K562 (cell line): ENCODE measurements at regions not wholly inside any gene's neighbourhood (a gene's known extent, or its start where the extent isn't known, plus 50 kb on each side); places are given as distances from the start of the nearest gene placed in this dataset.

Source experiments
- ATAC-seq: fragments of 200-7000 bp; cut with Tn5 transposase; 3 replicates; pipeline ENCODE4 v1.9.1; 2020; ENCODE audit warnings: moderate library complexity
- BruUV-seq: library from RNA; stranded (reverse); fragments of 400-500 nt; replicated peaks from 2 replicates; lab custom pipeline; 2021; lab: Mats Ljungman, UMichigan
- CTCF ChIA-PET: fragments of 300-600 bp; formaldehyde crosslinking; extraction: SDS; loops from one replicate; lab custom pipeline; 2021; ENCODE audit warnings: low intra/inter-chr PET ratio; lab: Yijun Ruan, JAX
- POLR2A ChIA-PET: fragments of 300-600, 350-650 bp; sonication (Branson Sonifier 250); formaldehyde crosslinking; extraction: SDS; loops from one replicate; lab custom pipeline; 2021; ENCODE audit warnings: antibody characterized with exemption, inconsistent platforms; lab: Yijun Ruan, JAX
- DNase-seq, 4 experiments: peaks; one replicate each; pipeline versions ENCODE4 v3.0.0 to v3.0.0-alpha.2; 2011 to 2018; ENCODE audit warnings: low spot score in 3 of 4, mixed read lengths in 3 of 4; ENCODE audit errors: extremely low read depth in 1 of 4
- FAIRE-seq: peaks from 2 replicates; lab custom pipeline; 2011; peaks lifted over from hg19 to GRCh38; lab: Jason Lieb, UNC
- H2AFZ ChIP-seq: 2 replicates; pipeline ENCODE4 v1.6.0; 2011; ENCODE audit warnings: low read depth, low read length, control low read depth, inconsistent platforms
- H3K27ac ChIP-seq: fragments of 200-600 bp; 3 replicates; pipeline ENCODE4 v1.8.0; 2011; ENCODE audit warnings: low read depth, mild to moderate bottlenecking, control low read depth, inconsistent platforms, low read length, moderate library complexity, mixed read lengths; ENCODE audit errors: extremely low read depth
- H3K27me3 ChIP-seq, 2 experiments: fragments of 300-600 bp in 1 of 2; 2 replicates in 1 of 2; 3 replicates in 1 of 2; pipeline versions ENCODE4 v1.6.0 to v1.8.0; 2011; ENCODE audit warnings: inconsistent platforms in 2 of 2, low read length in 2 of 2, mild to moderate bottlenecking in 1 of 2, mixed read lengths in 1 of 2, moderate library complexity in 1 of 2; ENCODE audit not compliant: control insufficient read depth in 2 of 2, insufficient read depth in 2 of 2
- H3K36me3 ChIP-seq: fragments of 300-600 bp; 3 replicates; pipeline ENCODE4 v1.8.0; 2011; ENCODE audit warnings: mild to moderate bottlenecking, low read length, inconsistent platforms; ENCODE audit not compliant: control insufficient read depth, insufficient read depth
- H3K4me1 ChIP-seq, 2 experiments: fragments of 200-600 bp in 1 of 2; replicated peaks in 1 of 2; 2 replicates in 1 of 2; 3 replicates in 1 of 2; pipeline versions ENCODE4 v1.5.1 to v1.8.0; 2011; ENCODE audit warnings: inconsistent platforms in 2 of 2, low read length in 2 of 2, mild to moderate bottlenecking in 1 of 2, mixed read lengths in 1 of 2, moderate library complexity in 1 of 2; ENCODE audit not compliant: control insufficient read depth in 2 of 2, insufficient read depth in 2 of 2
- H3K4me2 ChIP-seq: 2 replicates; pipeline ENCODE4 v1.6.1; 2011; ENCODE audit warnings: low read length, control low read depth, inconsistent platforms, mixed read lengths; ENCODE audit not compliant: insufficient read depth
- H3K4me3 ChIP-seq: fragments of 200-600 bp; sonication (generic), shearing (Covaris generic); 2 replicates; pipeline ENCODE4 v1.5.1; 2016; ENCODE audit warnings: control low read depth, inconsistent platforms
- H3K79me2 ChIP-seq: fragments of 200-600 bp; 3 replicates; pipeline ENCODE4 v1.8.0; 2011; ENCODE audit warnings: low read length, inconsistent platforms; ENCODE audit not compliant: control insufficient read depth, insufficient read depth
- H3K9ac ChIP-seq, 2 experiments: 2 replicates each; pipeline versions ENCODE4 v1.6.0 to v1.6.1; 2011; ENCODE audit warnings: low read depth in 2 of 2, low read length in 2 of 2, control low read depth in 1 of 2, inconsistent platforms in 1 of 2, mild to moderate bottlenecking in 1 of 2, mixed read lengths in 1 of 2; ENCODE audit not compliant: insufficient read depth in 1 of 2
- H3K9me1 ChIP-seq: one replicate; pipeline ENCODE4 v1.6.0; 2011; ENCODE audit warnings: inconsistent platforms, mild to moderate bottlenecking, low read length, moderate library complexity; ENCODE audit not compliant: control insufficient read depth, insufficient read depth
- H3K9me3 ChIP-seq: replicated peaks from 2 replicates; pipeline ENCODE4 v1.5.1; 2011; ENCODE audit warnings: low read depth, low read length, inconsistent platforms; ENCODE audit not compliant: control insufficient read depth, insufficient read depth
- H4K20me1 ChIP-seq: replicated peaks from 2 replicates; pipeline ENCODE4 v1.6.1; 2011; ENCODE audit warnings: low read length, inconsistent platforms, mixed read lengths; ENCODE audit not compliant: control insufficient read depth, insufficient read depth
- BCOR ChIP-seq: fragments of 450-650 bp; IDR thresholded peaks from 2 replicates; pipeline ENCODE4 v1.6.1; 2016
- BDP1 ChIP-seq: IDR thresholded peaks from 3 replicates; pipeline ENCODE4 v1.6.1; 2011; ENCODE audit not compliant: insufficient read length, insufficient read depth
- CCNT2 ChIP-seq: IDR thresholded peaks from 2 replicates; pipeline ENCODE4 v1.6.1; 2011; ENCODE audit warnings: borderline replicate concordance, low read depth, mild to moderate bottlenecking, moderate library complexity, mixed read lengths, low read length; ENCODE audit not compliant: insufficient read length; ENCODE audit errors: extremely low read depth
- HIVEP1 ChIP-seq: fragments of 250-450 bp; sonication (Bioruptor Pico); IDR thresholded peaks from 2 replicates; pipeline ENCODE4 v1.4.0; 2020; ENCODE audit warnings: mild to moderate bottlenecking
- HOXB6 ChIP-seq: fragments of 250-450 bp; sonication (Bioruptor Pico); IDR thresholded peaks from 2 replicates; pipeline ENCODE4 v1.5.1; 2022; ENCODE audit warnings: mild to moderate bottlenecking, borderline replicate concordance
- JUNB ChIP-seq: fragments of 450-650 bp; formaldehyde crosslinking; conservative IDR thresholded peaks from 2 replicates; pipeline ENCODE4 v1.4.0; 2020; ENCODE audit warnings: mild to moderate bottlenecking
- MCM5 ChIP-seq: fragments of 450-650 bp; IDR thresholded peaks from 2 replicates; pipeline ENCODE4 v1.6.1; 2016; ENCODE audit warnings: low read depth
- MYBL2 ChIP-seq, 2 experiments: fragments of 450-650 bp in 1 of 2; sonication (generic) in 1 of 2; formaldehyde crosslinking in 1 of 2; IDR thresholded peaks; 2 replicates each; pipeline versions ENCODE4 v1.6.1 to v1.8.1; 2017 to 2022; ENCODE audit warnings: borderline replicate concordance in 1 of 2, inconsistent platforms in 1 of 2, low read depth in 1 of 2, mild to moderate bottlenecking in 1 of 2, missing genetic modification reagents in 1 of 2, moderate library complexity in 1 of 2
- PURB ChIP-seq: sonication (generic); formaldehyde crosslinking; IDR thresholded peaks from 2 replicates; pipeline ENCODE4 v1.9.0; 2021; ENCODE audit warnings: low read depth, mild to moderate bottlenecking, missing genetic modification reagents
- SIRT6 ChIP-seq: IDR thresholded peaks from one replicate; pipeline ENCODE4 v1.6.1; 2012; ENCODE audit warnings: low read depth, mild to moderate bottlenecking, control low read depth, inconsistent platforms, low read length, moderate library complexity
- SMAD3 ChIP-seq: fragments of 450-650 bp; formaldehyde crosslinking; conservative IDR thresholded peaks from 2 replicates; pipeline ENCODE4 v1.4.0; 2020; ENCODE audit warnings: mild to moderate bottlenecking
- SMC3 ChIP-seq: conservative IDR thresholded peaks from 2 replicates; pipeline ENCODE4 v1.6.1; 2011; ENCODE audit warnings: low read depth, low read length, improper control_type of control experiment; ENCODE audit not compliant: insufficient read depth
- SRSF9 ChIP-seq: fragments of 200-400 bp; formaldehyde crosslinking; IDR thresholded peaks from 2 replicates; pipeline ENCODE4 v1.6.1; 2017; ENCODE audit warnings: low read depth, low read length, borderline replicate concordance
- TCF7L2 ChIP-seq: fragments of 150-350 bp; IDR thresholded peaks from 2 replicates; pipeline ENCODE4 v1.6.1; 2016; ENCODE audit warnings: low read depth, mild to moderate bottlenecking, low read length, moderate library complexity
- TGIF2 ChIP-seq: sonication (generic); formaldehyde crosslinking; IDR thresholded peaks from 2 replicates; pipeline ENCODE4 v1.8.1; 2022; ENCODE audit warnings: mild to moderate bottlenecking, missing genetic modification reagents, moderate library complexity
- ZNF23 ChIP-seq: fragments of 250-450 bp; sonication (Bioruptor Pico); IDR thresholded peaks from 2 replicates; pipeline ENCODE4 v1.4.0; 2020; ENCODE audit warnings: mild to moderate bottlenecking
- ZNF263 ChIP-seq: sonication (generic); formaldehyde crosslinking; IDR thresholded peaks from 2 replicates; pipeline ENCODE4 v1.8.0; 2022; ENCODE audit warnings: mild to moderate bottlenecking, missing genetic modification reagents, borderline replicate concordance
- ZNF778 ChIP-seq: fragments of 450-650 bp; formaldehyde crosslinking; IDR thresholded peaks from 2 replicates; pipeline ENCODE4 v1.4.0; 2020; ENCODE audit warnings: mild to moderate bottlenecking, moderate library complexity
- ZZZ3 ChIP-seq: fragments of 450-650 bp; IDR thresholded peaks from 2 replicates; pipeline ENCODE4 v1.6.1; 2016; ENCODE audit warnings: antibody characterized with exemption, mild to moderate bottlenecking, moderate library complexity
- WGBS: fragments of 100-300 bp; shearing (Covaris generic); methylation state at CpG from one replicate; pipeline ENCODE4 v1.1.6; 2016; ENCODE audit warnings: low coverage, mixed read lengths; ENCODE audit not compliant: insufficient coverage; ENCODE audit errors: missing lambda C conversion rate; 5-methylcytosine and 5-hydroxymethylcytosine counted together
- in situ Hi-C: fragments of 300-500 bp; cut with MboI; formaldehyde crosslinking; loops from 4 replicates; pipeline ENCODE4 v1.15.0; 2018; ENCODE audit warnings: inconsistent platforms, mixed read lengths
- intact Hi-C: fragments of 100-400 bp; cut with micrococcal nuclease; formaldehyde crosslinking; loops from 2 replicates; pipeline ENCODE4 v1.14.2; 2022

GRCh38 chr16:86761111-86762031, 183.0 kb downstream of the FOXL1 start (continued):
- no peak for TF ChIP-seq SIRT6
- TF ChIP-seq ZNF263 (CRISPR knock-in tag): peak; percentile 94
- TF ChIP-seq CCNT2: no peak
- TF ChIP-seq TGIF2 (CRISPR knock-in tag): no peak

- BruUV-seq: no TSS peak
- H3K9me3 ChIP-seq: no peaks in the 10 kb centered on the region
- 1% methylated on average over 9 of the region's 9 CpGs for WGBS
- H4K20me1 ChIP-seq: peaks cover 2% of the 10 kb centered on the region; the same call in 1 of the 2 replicates
- no peaks in the 10 kb centered on the region for H3K36me3 ChIP-seq
- no peak overlapping the region for H3K27ac ChIP-seq
- ChIA-PET CTCF (no interaction called here), POLR2A (no interaction called here)
- DNase-seq: no peak
- no peak overlapping the region for H3K9ac ChIP-seq
- TF ChIP-seq PURB (CRISPR knock-in tag) (no peak), HIVEP1 (CRISPR knock-in tag) (no peak), BCOR (no peak), SMC3 (no peak), BDP1 (no peak), MYBL2 (IDR thresholded peaks at IDR 0.05; ENCODE audit: low read depth) (no peak), MYBL2 (CRISPR knock-in tag; IDR thresholded peaks at IDR 0.05; ENCODE audit: borderline replicate concordance) (no peak), ZNF778 (CRISPR knock-in tag) (no peak), JUNB (CRISPR knock-in tag) (no peak), TCF7L2 (no peak), ZNF23 (CRISPR knock-in tag) (no peak), SRSF9 (no peak), SMAD3 (CRISPR knock-in tag) (no peak), HOXB6 (CRISPR knock-in tag) (no peak), MCM5 (no peak), ZZZ3 (no peak)
- no peak for FAIRE-seq
- no peak for ATAC-seq
- H3K79me2 ChIP-seq: no peaks in the 10 kb centered on the region
- H3K9me1 ChIP-seq: no peaks in the 10 kb centered on the region
- no peak overlapping the region for H3K4me2 ChIP-seq
- in situ Hi-C loops: no loop called here
- H3K27me3 ChIP-seq: peaks cover 23 to 49% of the 10 kb centered on the region in 2 experiments
- no peaks in the 10 kb centered on the region for H3K4me1 ChIP-seq
- no peak overlapping the region for H3K4me3 ChIP-seq
- intact Hi-C loops: no loop called here
- H2AFZ ChIP-seq: no peak overlapping the region
Observed at GRCh38 chr16:86762095-86762494, 183.7 kb downstream of the FOXL1 start.
